GM18861 (cell line): ENCODE measurements at regions not wholly inside any gene's neighbourhood (a gene's known extent, or its start where the extent isn't known, plus 50 kb on each side); places are given as distances from the start of the nearest gene placed in this dataset.

Experiments
- ATAC-seq: cut with Tn5 transposase; IDR thresholded peaks from one replicate; pipeline ENCODE4 v1.9.1; 2021; ENCODE audit not compliant: unreplicated experiment

GRCh38 chr2:64825831-64826491 is 163.2 kb upstream of the SLC1A4 start:
- ATAC-seq = no peak

DNA sequence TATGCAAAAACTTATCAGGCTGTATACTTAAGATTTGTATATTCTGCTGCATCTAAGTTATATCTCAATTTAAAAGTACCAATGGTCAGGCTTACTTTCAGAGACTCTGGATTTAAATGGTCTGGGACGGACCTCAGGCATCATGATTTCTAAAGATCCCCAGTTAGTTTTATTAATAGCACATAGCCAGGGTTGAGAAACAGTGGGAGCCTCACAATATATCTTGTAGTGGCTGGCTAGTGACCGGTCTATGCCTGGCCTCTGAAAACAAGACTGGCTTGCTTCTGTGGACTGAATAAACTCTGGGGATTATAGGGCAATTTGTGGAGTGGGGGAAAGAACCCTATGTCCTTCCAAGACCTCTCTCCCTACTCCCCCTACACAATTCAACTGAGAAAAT is 162.5 kb upstream of the SLC1A4 start:
- no peak for ATAC-seq

- no peak for ATAC-seq
Observed at GRCh38 chr2:64828261-64828660, 160.9 kb upstream of the SLC1A4 start.

- ATAC-seq = no peak
Observed at GRCh38 chr2:64829525-64829924, 159.7 kb upstream of the SLC1A4 start.

GRCh38 chr2:64831134-64831976 is 157.8 kb upstream of the SLC1A4 start:
- ATAC-seq = peak; percentile 72

DNA sequence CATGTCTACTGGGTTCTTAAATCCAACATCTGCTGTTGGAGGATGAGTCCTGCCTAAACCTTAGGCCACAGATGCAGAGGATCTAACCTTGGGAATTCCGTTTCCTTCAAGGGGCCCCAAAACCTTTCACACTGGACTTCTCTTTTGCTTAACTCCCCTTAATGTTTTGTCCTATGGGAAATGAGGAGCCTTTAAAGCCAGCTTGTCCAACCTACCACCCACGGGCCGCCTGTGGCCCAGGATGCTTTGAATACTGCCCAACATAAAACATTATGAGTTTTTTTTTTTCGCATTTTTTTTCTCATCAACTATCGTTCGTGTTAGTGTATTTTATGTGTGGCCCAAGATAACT is 157.2 kb upstream of the SLC1A4 start:
- ATAC-seq = no peak

DNA sequence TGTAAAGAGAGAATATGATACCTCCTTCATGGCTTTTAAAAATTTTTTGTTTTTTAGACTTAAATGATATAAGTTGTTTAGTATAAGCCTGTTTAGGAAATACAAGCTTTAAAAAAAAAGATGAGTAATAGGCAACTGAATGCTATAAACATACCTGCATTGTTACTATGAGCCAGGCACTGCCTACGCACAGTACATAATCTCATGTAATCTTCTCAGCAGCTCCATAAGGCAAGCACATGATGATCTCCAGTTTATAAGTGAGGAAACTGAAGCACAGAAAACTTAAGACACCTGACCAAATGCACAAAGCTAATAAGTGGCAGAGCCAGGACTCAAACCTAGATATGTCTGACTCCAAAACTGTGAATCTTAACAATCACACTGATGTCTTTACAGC is 156.3 kb upstream of the SLC1A4 start:
- ATAC-seq = no peak

GRCh38 chr2:64836566-64836965 is 152.6 kb upstream of the SLC1A4 start:
- ATAC-seq = no peak

DNA sequence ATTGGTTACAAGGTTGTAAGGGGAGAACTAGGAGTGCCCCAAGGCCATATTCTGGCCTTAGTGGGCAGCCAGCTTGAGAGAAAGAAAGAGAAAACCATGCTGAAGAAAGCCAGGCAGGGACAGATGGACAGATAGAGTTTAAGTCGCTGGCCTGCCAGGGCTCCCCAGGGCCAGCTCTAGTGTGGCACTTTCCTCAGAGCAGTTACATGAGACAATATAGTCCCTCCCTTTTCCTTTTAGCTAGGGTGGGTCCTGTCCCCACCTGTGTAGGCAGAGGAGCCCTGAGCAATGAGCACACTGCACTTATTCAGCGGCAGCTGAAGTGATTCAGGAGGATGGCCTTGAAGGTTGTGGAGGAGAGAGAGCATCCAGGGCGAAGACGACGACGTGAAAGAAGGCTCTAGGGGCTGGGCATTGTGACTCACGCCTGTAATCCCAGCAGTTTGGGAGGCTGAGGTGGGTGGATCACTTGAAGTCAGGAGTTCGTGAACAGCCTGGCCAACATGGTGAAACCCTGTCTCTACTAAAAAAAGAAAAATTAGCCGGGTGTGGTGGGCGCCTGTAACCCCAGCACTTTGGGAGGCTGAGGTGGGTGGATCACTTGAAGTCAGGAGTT is 152.0 kb upstream of the SLC1A4 start:
- ATAC-seq = no peak

DNA sequence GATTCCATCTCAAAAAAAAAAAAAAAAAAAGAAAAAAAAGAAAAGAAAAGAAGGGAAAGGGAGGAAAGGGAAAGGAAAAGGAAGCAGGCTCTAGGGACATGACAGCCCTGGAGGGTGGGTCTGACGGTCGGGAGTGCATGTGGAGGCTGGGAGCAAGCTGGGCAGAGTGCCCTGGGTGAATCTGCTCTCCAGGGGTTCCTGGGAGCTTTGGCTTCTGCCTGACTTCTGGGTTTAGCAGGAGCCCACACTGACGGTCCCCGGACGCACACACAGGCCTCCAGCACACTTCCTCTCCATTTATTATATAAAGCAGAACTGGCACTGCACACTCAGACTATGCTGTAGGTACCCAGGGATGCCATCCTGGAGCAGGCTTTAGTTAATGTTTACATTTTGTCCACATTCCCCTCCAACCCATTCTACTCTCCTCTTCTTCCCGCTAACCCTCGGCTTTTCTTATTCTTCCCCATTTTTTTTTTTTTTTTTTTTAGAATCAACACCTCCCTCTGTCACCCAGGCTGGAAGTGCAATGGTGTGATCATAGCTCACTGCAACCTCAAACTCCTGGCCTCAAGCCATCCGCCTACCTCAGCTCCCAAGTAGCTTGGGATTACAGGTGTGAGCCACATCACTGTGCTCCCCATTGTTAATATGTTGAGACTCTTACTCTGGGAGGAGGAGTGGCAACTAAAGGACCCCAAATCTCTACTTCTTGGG is 151.1 kb upstream of the SLC1A4 start:
- ATAC-seq = no peak

DNA sequence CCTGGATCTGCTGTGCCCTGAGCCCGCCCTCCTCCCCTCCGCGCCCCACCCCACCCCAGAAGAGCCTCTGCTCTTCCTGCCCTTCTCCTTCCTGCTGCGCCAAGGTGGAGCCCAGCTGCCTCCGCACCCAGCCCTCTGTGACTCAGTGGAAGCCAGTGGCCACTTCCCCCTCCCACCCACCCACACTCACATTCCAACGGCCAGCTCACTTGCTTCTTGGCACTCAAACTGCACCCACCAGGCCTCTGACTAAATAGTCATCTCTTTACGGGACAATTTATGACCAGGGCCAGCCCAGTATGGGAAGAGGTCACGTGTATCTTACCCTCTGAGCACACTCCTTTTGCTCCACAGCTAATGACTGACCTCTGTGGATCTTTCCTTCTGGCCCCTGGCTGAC is 150.4 kb upstream of the SLC1A4 start:
- ATAC-seq = no peak

GRCh38 chr2:64839844-64840243 is 149.4 kb upstream of the SLC1A4 start:
- peak; percentile 90 for ATAC-seq

DNA sequence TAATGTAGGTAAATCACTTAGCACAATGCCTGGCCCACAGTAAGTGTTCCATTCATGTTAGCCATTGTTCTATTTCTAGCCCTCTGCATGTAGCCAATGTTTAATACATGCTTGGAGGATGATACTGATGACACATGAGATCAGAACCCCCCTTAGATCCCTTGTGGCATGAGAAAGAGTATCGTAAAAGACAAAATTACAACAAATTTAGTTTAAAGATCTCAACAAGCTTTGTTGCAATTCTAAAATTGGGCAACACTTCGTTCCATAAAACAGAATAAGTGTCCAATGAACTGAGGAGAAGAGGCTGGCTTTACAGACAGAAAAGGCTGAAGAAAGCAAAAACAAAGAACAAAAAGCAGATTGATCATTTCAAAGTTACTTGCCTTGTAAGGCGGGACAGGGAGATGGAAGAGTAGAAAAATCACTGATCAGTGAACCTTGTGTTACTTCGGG is 148.7 kb upstream of the SLC1A4 start:
- no peak for ATAC-seq

GRCh38 chr2:64841461-64841860 is 147.7 kb upstream of the SLC1A4 start:
- ATAC-seq = no peak

- no peak for ATAC-seq
Observed at GRCh38 chr2:64842030-64842429, 147.2 kb upstream of the SLC1A4 start.

- no peak for ATAC-seq
Observed at GRCh38 chr2:64844087-64844486, 145.1 kb upstream of the SLC1A4 start.

- no peak for ATAC-seq
Observed at GRCh38 chr2:64845273-64845905, 143.8 kb upstream of the SLC1A4 start.

DNA sequence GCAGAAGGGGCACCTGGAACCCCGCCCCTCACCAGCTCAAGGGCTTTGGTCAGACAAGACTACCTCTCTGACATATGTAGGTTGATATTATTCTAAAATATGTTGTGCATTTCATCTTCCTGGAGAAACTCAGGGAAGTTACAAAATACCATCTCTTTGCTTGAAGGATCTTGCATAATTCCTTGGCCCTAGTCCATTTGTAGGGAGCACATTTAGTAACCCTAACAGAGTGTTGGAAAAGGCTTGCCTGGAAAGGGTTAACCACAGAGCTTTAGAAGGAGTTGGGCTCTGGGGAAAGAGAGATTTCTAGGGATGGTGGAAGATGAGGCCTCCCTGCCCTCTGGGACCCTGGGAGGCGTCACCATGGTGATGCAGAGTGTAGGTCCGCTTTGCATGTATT is 143.0 kb upstream of the SLC1A4 start:
- no peak for ATAC-seq

GRCh38 chr2:64847930-64848329 is 141.3 kb upstream of the SLC1A4 start:
- no peak for ATAC-seq

DNA sequence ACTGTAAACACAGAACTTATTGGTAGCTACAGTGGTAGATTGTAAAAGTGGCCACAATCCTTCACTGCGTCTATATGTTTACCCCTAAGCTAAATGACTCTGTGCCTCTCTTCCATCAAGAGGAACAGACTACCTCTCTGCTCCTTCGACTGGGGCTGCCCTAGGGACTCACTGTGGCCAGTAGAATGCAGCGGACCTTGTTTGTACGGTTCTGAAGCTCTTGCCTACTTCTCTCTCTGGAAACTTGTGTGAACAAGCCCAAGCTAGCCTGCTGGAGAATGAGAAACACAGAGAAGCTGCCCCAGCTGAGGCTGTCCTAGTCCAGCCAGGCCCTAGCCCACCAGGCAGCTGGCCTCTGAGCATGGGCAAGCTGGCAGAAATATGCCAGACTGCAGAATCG is 140.8 kb upstream of the SLC1A4 start:
- no peak for ATAC-seq

DNA sequence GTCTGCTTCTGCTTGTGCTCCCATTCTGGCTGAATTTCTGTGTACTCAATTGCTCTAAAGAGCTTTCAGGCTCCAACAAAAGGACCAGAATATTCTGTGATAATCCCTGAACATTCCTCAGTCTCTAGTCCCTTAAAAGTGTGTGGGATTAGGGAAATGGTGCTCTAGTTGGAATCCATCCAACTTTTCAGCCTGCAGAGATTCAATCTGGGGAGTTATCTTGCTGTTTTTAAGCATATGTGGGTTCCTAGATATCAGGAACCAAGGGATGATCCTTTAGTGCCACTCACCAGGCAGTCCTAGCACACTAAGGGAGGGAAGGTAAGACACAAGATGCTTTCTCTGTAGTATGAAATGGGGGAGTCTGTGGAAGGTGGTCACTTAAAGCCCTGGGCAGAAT is 140.3 kb upstream of the SLC1A4 start:
- ATAC-seq = no peak
